GM12872 (cell line): ENCODE measurements at regions not wholly inside any gene's neighbourhood (a gene's known extent, or its start where the extent isn't known, plus 50 kb on each side); places are given as distances from the start of the nearest gene placed in this dataset.

ENCODE experiments used
- CTCF ChIP-seq: IDR thresholded peaks from 3 replicates; pipeline ENCODE4 v1.5.1; 2011; ENCODE audit warnings: low read depth, mild to moderate bottlenecking, low read length, moderate library complexity; ENCODE audit not compliant: insufficient read depth

GRCh38 chr2:71936076-71937030, 211.3 kb downstream of the CYP26B1 start:
- TF ChIP-seq CTCF, result no peak

GRCh38 chr2:71935262-71935848, 212.3 kb downstream of the CYP26B1 start:
- no peak for TF ChIP-seq CTCF

- no peak for TF ChIP-seq CTCF
These were observed 212.9 kb downstream of the CYP26B1 start for GRCh38 chr2:71934595-71935261.

- no peak for TF ChIP-seq CTCF
These were observed 213.4 kb downstream of the CYP26B1 start for GRCh38 chr2:71934320-71934593.

GRCh38 chr2:71933467-71934319, 214.0 kb downstream of the CYP26B1 start:
- no peak for TF ChIP-seq CTCF

GRCh38 chr2:71932780-71933466, 214.7 kb downstream of the CYP26B1 start:
- no peak for TF ChIP-seq CTCF
